ENCODE measurements at regions not wholly inside any gene's neighbourhood (a gene's known extent, or its start where the extent isn't known, plus 50 kb on each side); places are given as distances from the start of the nearest gene placed in this dataset.

DNA sequence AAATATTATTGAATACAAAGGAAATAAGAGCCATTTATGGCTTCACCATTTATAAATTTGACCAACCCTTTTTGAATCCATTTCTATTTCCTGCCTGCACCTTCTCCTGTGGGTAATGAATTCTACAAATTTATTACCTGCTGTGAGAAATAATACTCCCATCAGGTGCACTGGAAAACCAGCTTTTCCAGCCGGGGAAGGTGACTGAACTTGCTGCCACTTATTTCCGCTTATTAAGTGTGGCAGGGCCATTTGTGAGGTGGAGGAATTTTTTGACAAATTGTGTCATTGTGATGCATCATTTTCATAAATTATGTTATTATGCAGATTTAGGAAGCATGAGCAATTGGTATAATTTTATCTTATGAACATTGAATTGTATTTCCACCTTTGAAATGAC is 151.1 kb downstream of the SQOR start:
- Histone ChIP-seq H3K4me2 (ENCODE audit: low read length) (no peak overlapping the region), H3K4me3 (ENCODE audit: low read length) (no peak overlapping the region), H3K9ac (ENCODE audit: low read depth, low read length) (no peak overlapping the region), H3K4me1 (ENCODE audit: control insufficient read depth, insufficient read depth, low read length) (no peaks in the 10 kb centered on the region), H3K27me3 (ENCODE audit: control insufficient read depth, insufficient read depth, low read length) (no peaks in the 10 kb centered on the region), H3K9me3 (replicated peaks; ENCODE audit: low read length) (no peaks in the 10 kb centered on the region), H3K36me3 (ENCODE audit: insufficient read depth, low read length) (no peaks in the 10 kb centered on the region)

DNA sequence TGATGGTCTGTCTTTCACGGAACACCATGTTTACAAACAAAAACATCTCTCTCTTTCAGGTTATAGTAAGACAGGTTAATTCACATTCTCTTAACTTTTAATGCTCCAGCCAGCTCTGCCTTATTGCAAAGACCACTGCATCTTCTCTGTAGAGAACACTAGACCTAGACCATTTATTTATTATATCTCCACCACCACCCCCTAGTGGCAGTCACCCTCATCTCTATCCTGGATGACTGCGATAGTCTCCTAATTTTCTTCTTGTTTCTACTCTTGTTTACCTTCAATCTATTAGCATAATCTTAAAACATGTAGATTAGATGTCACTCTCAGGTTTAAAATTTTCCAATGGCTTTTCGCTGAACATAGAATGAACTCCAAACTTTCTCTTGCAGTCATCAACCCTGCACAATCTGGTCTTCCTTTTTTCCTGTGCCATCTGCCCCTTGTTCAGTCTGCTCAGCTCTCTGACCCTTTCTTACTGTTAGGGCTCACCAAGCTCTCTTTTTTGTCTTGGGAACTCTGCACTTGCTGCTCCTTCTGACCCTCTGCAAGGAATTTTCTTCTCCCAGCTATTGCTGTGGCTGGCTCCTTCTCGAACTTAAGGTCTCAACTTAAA is 155.6 kb downstream of the SQOR start:
- Histone ChIP-seq H3K9me3 (replicated peaks; ENCODE audit: low read length) (no peaks in the 10 kb centered on the region), H3K4me1 (ENCODE audit: control insufficient read depth, insufficient read depth, low read length) (no peaks in the 10 kb centered on the region), H3K9ac (ENCODE audit: low read depth, low read length) (no peak overlapping the region), H3K4me3 (ENCODE audit: low read length) (no peak overlapping the region), H3K27me3 (ENCODE audit: control insufficient read depth, insufficient read depth, low read length) (peaks cover 2% of the 10 kb centered on the region), H3K36me3 (ENCODE audit: insufficient read depth, low read length) (no peaks in the 10 kb centered on the region), H3K4me2 (ENCODE audit: low read length) (no peak overlapping the region)

DNA sequence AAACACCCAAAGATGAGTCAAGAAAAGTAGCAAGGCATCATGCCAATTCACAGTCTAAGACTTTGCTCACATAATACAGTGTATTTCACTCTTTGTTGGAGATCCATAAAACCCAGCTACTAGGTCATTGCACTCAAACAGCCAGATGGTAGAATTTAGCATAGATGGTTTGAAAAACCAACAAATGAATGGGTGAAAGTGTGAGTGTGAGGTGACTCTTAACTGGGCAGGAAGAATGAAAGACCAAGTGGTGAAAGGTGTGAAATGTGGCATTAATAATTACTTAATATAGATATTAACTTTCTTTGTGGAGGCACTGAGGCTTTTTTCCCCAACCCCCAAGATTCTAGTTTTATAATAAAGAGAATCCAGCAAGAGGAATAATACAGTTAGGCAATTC is 159.5 kb downstream of the SQOR start:
- Histone ChIP-seq H3K36me3 (ENCODE audit: insufficient read depth, low read length) (no peaks in the 10 kb centered on the region), H3K9me3 (replicated peaks; ENCODE audit: low read length) (no peaks in the 10 kb centered on the region), H3K4me1 (ENCODE audit: control insufficient read depth, insufficient read depth, low read length) (no peaks in the 10 kb centered on the region), H3K27me3 (ENCODE audit: control insufficient read depth, insufficient read depth, low read length) (peaks cover 2% of the 10 kb centered on the region), H3K4me2 (ENCODE audit: low read length) (no peak overlapping the region), H3K4me3 (ENCODE audit: low read length) (no peak overlapping the region), H3K9ac (ENCODE audit: low read depth, low read length) (no peak overlapping the region)

DNA sequence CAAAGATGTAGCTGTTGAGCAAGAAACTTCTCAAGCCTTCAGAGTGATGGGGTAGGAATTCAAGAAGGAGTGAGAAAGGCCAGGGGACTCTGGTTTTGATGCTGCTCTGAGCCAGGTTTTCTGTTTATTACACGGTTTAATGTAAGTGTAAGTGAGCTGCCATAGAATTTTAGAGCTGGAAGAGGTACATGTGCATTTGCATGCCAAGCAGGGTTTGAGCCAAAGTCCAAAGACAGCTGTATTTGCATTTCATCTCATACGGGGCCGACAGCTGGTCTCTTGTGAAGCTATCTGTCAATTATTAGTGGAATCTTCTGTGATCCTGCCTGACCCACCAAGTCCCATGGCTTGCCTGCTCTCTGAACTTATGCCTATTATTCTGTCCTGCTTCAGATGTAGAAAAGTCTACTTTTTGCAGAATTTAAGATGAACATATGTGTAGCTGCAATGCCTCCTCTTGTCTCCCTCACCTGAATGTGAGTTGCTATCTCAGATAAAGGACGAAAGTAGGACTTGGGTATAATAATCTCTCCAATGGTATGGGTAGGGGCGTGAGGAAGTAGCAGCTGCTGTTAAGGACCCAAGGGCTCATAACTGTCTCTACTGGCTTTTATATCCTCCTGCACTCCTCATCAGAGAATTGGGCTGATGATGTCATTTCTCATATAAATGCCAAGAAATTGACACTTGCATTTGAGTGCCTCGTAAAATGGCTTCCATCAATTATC is 160.0 kb downstream of the SQOR start:
- H3K27me3 ChIP-seq (ENCODE audit: control insufficient read depth, insufficient read depth, low read length): peaks cover 2% of the 10 kb centered on the region
- no peak overlapping the region for H3K4me3 ChIP-seq (ENCODE audit: low read length)
- H3K9me3 ChIP-seq (replicated peaks; ENCODE audit: low read length): no peaks in the 10 kb centered on the region
- H3K9ac ChIP-seq (ENCODE audit: low read depth, low read length): no peak overlapping the region
- H3K36me3 ChIP-seq (ENCODE audit: insufficient read depth, low read length): no peaks in the 10 kb centered on the region
- H3K4me2 ChIP-seq (ENCODE audit: low read length): no peak overlapping the region
- no peaks in the 10 kb centered on the region for H3K4me1 ChIP-seq (ENCODE audit: control insufficient read depth, insufficient read depth, low read length)

DNA sequence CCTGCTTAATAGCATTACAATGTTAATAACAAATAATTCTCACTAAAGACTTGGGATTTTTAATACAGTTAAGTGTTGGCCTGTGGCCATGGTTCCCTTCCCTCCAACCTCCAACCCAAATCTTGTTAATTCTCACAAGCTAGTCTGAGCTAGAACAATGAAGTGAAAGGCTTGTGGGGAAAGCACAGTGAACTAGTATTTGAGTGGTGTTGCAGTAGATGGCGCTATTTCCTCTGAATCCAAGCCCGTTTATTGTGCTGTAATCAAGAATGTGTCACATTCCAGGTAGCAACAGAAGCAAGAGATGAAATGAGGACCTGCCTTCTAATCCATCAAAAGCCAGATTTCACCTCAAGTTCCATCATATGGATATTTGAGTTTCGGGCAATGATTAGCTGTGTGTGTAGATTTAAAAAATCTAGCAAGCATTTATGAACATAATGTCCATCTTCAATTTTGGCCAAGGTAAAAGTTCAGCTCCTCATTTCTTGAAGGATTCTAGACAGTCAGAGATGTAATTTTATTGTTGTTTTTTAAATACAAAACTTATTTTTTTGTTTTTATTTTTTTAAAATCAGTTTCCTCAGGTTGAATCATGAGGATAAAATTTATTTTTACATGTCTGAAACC is 160.7 kb downstream of the SQOR start:
- Histone ChIP-seq H3K4me1 (ENCODE audit: control insufficient read depth, insufficient read depth, low read length) (no peaks in the 10 kb centered on the region), H3K9me3 (replicated peaks; ENCODE audit: low read length) (no peaks in the 10 kb centered on the region), H3K36me3 (ENCODE audit: insufficient read depth, low read length) (no peaks in the 10 kb centered on the region), H3K27me3 (ENCODE audit: control insufficient read depth, insufficient read depth, low read length) (peaks cover 2% of the 10 kb centered on the region), H3K9ac (ENCODE audit: low read depth, low read length) (no peak overlapping the region), H3K4me2 (ENCODE audit: low read length) (no peak overlapping the region), H3K4me3 (ENCODE audit: low read length) (no peak overlapping the region)

DNA sequence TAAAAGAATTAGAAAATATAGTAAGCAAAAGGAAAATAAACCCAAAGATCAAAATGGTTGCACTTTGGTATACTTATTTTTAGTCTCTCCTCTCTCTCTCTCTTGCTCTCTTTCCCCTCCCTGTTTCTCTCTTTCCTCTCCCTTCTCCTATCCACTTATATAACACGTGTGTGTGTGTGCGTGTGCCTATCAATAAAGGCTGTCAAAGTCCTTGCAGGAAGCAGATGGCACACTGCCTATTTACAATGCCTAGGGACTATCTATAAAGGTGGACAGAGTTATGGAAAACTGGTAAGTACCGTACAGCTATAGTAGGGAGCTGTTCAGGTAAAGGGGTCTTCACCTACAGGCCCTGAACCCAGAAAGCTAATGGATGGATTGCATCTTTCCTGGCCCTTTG is 161.6 kb downstream of the SQOR start:
- H3K4me1 ChIP-seq (ENCODE audit: control insufficient read depth, insufficient read depth, low read length): no peaks in the 10 kb centered on the region
- no peak overlapping the region for H3K4me2 ChIP-seq (ENCODE audit: low read length)
- H3K9me3 ChIP-seq (replicated peaks; ENCODE audit: low read length): no peaks in the 10 kb centered on the region
- H3K9ac ChIP-seq (ENCODE audit: low read depth, low read length): no peak overlapping the region
- peaks cover 2% of the 10 kb centered on the region for H3K27me3 ChIP-seq (ENCODE audit: control insufficient read depth, insufficient read depth, low read length)
- H3K36me3 ChIP-seq (ENCODE audit: insufficient read depth, low read length): no peaks in the 10 kb centered on the region
- no peak overlapping the region for H3K4me3 ChIP-seq (ENCODE audit: low read length)

DNA sequence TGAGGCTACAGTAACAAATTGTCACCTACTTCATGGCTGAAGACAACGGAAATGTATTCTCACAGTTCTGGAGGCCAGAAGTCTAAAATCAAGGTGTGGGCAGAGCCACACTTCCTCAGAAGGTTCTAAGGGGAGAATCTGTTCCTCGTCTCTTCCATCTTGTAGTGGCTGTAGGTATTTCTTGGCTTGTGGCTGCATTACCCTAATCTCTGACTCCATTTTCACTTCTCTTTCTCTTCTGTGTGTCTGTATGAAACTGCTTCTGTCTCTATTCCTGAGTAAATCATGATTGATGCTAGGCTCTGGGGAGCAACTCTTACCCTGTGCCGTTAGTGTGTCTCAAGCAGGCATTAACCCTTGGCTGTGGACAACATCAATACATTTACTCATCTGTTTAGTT is 164.7 kb downstream of the SQOR start:
- H3K9ac ChIP-seq (ENCODE audit: low read depth, low read length): no peak overlapping the region
- H3K4me2 ChIP-seq (ENCODE audit: low read length): no peak overlapping the region
- no peaks in the 10 kb centered on the region for H3K4me1 ChIP-seq (ENCODE audit: control insufficient read depth, insufficient read depth, low read length)
- H3K36me3 ChIP-seq (ENCODE audit: insufficient read depth, low read length): no peaks in the 10 kb centered on the region
- no peaks in the 10 kb centered on the region for H3K9me3 ChIP-seq (replicated peaks; ENCODE audit: low read length)
- no peaks in the 10 kb centered on the region for H3K27me3 ChIP-seq (ENCODE audit: control insufficient read depth, insufficient read depth, low read length)
- no peak overlapping the region for H3K4me3 ChIP-seq (ENCODE audit: low read length)

DNA sequence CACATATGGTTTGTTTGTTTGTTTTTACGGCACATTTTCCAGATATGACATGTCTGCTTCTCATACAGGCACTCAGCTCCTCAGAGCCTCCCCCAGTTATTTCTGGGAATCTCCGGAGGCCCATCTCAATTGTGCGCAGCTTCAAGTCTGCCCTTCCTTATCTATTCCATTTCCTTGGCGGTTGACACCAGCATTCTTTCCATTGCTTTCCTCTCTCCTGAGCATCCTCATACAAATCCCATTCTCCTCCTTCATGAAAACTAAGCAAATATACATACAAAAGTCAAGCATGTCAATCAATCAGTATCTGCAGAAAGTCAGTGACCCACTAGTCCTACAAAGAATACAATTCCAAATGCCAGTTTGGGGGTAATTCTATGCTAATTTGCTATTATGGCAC is 166.7 kb downstream of the SQOR start:
- Histone ChIP-seq H3K9ac (ENCODE audit: low read depth, low read length) (no peak overlapping the region), H3K4me1 (ENCODE audit: control insufficient read depth, insufficient read depth, low read length) (no peaks in the 10 kb centered on the region), H3K4me2 (ENCODE audit: low read length) (no peak overlapping the region), H3K4me3 (ENCODE audit: low read length) (no peak overlapping the region), H3K9me3 (replicated peaks; ENCODE audit: low read length) (no peaks in the 10 kb centered on the region), H3K36me3 (ENCODE audit: insufficient read depth, low read length) (no peaks in the 10 kb centered on the region), H3K27me3 (ENCODE audit: control insufficient read depth, insufficient read depth, low read length) (no peaks in the 10 kb centered on the region)

DNA sequence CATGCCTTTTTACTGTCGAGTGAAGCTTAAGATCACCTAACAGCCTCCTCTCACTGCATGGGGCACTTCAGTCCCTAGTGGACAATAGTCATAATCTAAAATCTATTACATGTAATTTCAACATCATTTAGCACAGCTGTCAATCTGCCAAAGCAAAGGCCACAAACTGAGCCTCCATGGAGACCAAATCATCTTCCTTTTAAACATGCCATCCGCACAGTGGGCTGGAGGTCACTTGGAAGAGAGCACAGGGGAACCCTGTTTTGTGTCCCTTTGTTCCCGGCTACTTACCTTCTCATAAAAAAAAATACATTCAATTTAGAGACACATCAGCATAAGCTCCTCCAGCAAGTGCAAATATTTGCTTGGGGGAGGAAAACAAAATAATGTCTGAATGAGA is 167.3 kb downstream of the SQOR start:
- no peak overlapping the region for H3K9ac ChIP-seq (ENCODE audit: low read depth, low read length)
- no peaks in the 10 kb centered on the region for H3K27me3 ChIP-seq (ENCODE audit: control insufficient read depth, insufficient read depth, low read length)
- H3K9me3 ChIP-seq (replicated peaks; ENCODE audit: low read length): no peaks in the 10 kb centered on the region

DNA sequence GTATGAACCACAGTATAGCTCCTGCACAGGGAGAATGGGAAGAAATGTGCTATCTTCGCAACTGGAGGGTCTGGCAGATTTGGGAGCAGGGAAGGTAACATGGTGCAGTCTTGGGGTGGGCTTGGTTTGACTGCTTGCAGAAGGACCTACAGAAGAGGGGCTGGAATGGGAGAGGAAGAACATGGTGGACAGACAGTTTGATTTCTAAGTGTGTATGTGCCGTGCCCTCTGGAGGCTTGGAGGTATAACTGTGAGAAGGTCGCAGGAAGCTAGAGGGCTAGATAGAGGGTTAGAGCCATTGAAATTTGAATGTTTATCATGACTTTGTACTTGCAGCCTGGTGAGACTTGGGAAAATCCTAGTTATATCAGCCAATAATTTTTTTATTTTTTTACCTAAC is 169.2 kb downstream of the SQOR start:
- Histone ChIP-seq H3K36me3 (ENCODE audit: insufficient read depth, low read length) (no peaks in the 10 kb centered on the region), H3K4me3 (ENCODE audit: low read length) (no peak overlapping the region), H3K9me3 (replicated peaks; ENCODE audit: low read length) (no peaks in the 10 kb centered on the region), H3K4me2 (ENCODE audit: low read length) (no peak overlapping the region), H3K9ac (ENCODE audit: low read depth, low read length) (no peak overlapping the region), H3K27me3 (ENCODE audit: control insufficient read depth, insufficient read depth, low read length) (no peaks in the 10 kb centered on the region), H3K4me1 (ENCODE audit: control insufficient read depth, insufficient read depth, low read length) (no peaks in the 10 kb centered on the region)

More for the DNA sequence above, 167.3 kb downstream of the SQOR start:
- Histone ChIP-seq H3K4me1 (ENCODE audit: control insufficient read depth, insufficient read depth, low read length) (no peaks in the 10 kb centered on the region), H3K4me3 (ENCODE audit: low read length) (no peak overlapping the region), H3K36me3 (ENCODE audit: insufficient read depth, low read length) (no peaks in the 10 kb centered on the region), H3K4me2 (ENCODE audit: low read length) (no peak overlapping the region)

DNA sequence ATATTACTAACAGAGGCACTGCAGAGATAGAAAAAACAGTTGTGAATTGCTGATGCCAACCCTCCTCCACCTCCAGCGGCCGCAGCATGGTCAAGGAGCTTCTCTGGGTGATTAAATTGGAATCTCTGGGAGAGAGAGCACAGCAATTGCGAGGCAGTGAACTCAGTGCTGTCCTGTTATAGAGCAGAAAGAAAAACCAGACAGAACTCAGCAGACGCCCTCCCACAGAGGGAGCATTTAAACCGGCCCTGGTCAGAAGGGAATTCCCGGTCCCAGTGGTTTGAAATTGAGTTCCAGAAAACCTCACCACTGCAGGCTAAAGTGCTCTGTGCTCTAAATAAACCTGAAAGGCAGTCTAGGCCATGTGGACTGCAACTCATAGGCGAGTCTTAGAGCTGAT is 175.4 kb downstream of the SQOR start:
- Histone ChIP-seq H3K9ac (ENCODE audit: low read depth, low read length) (no peak overlapping the region), H3K4me3 (ENCODE audit: low read length) (no peak overlapping the region), H3K4me1 (ENCODE audit: control insufficient read depth, insufficient read depth, low read length) (no peaks in the 10 kb centered on the region), H3K4me2 (ENCODE audit: low read length) (no peak overlapping the region), H3K27me3 (ENCODE audit: control insufficient read depth, insufficient read depth, low read length) (no peaks in the 10 kb centered on the region), H3K9me3 (replicated peaks; ENCODE audit: low read length) (no peaks in the 10 kb centered on the region), H3K36me3 (ENCODE audit: insufficient read depth, low read length) (no peaks in the 10 kb centered on the region)

DNA sequence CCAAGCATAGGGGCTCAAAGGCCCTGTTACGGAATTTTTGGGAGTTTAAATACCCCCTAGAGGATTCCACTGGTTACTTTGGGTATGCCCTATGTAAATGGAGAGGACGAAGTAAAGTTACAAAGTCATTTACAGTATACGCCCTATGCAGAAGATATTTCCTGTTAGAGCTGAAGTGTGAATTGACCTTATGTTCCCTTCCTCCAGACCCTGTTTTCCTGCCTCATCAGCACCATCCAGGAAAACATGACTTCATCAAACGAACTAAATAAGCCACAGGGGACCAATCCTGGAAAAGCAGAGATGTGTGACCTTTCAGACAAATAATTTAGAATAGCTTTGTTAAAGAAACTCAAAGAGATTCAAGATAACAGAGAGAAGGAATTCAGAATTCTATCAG is 177.4 kb downstream of the SQOR start:
- Histone ChIP-seq H3K4me1 (ENCODE audit: control insufficient read depth, insufficient read depth, low read length) (no peaks in the 10 kb centered on the region), H3K4me2 (ENCODE audit: low read length) (no peak overlapping the region), H3K9me3 (replicated peaks; ENCODE audit: low read length) (no peaks in the 10 kb centered on the region), H3K36me3 (ENCODE audit: insufficient read depth, low read length) (no peaks in the 10 kb centered on the region), H3K27me3 (ENCODE audit: control insufficient read depth, insufficient read depth, low read length) (no peaks in the 10 kb centered on the region), H3K9ac (ENCODE audit: low read depth, low read length) (no peak overlapping the region), H3K4me3 (ENCODE audit: low read length) (no peak overlapping the region)

All from skeletal muscle satellite cell (primary cell).